HepG2 (cell line): ENCODE measurements at regions not wholly inside any gene's neighbourhood (a gene's known extent, or its start where the extent isn't known, plus 50 kb on each side); places are given as distances from the start of the nearest gene placed in this dataset.

ENCODE experiments used
- CTCF ChIP-seq: sonication (generic); formaldehyde crosslinking; IDR thresholded peaks from 2 replicates; pipeline ENCODE4 v1.5.0; 2020; ENCODE audit warnings: mild to moderate bottlenecking, missing genetic modification reagents, moderate library complexity
- JUND ChIP-seq: sonication (generic); formaldehyde crosslinking; IDR thresholded peaks from 2 replicates; pipeline ENCODE4 v1.8.0; 2022; ENCODE audit warnings: mild to moderate bottlenecking, missing genetic modification reagents
- MBNL3 ChIP-seq: fragments of 250-450 bp; sonication (Bioruptor Pico); conservative IDR thresholded peaks from 2 replicates; pipeline ENCODE4 v1.8.0; 2022; ENCODE audit warnings: mild to moderate bottlenecking, inconsistent platforms
- PBX3 ChIP-seq: sonication (generic); formaldehyde crosslinking; IDR thresholded peaks from 2 replicates; pipeline ENCODE4 v1.8.1; 2023; ENCODE audit warnings: missing genetic modification reagents, inconsistent platforms, borderline replicate concordance
- PRPF4 ChIP-seq: fragments of 200-400 bp; formaldehyde crosslinking; IDR thresholded peaks from 2 replicates; pipeline ENCODE4 v1.6.1; 2016; ENCODE audit warnings: low read length, low read depth; ENCODE audit not compliant: poor library complexity, severe bottlenecking
- RXRA ChIP-seq: sonication (generic); formaldehyde crosslinking; IDR thresholded peaks from 2 replicates; pipeline ENCODE4 v1.5.1; 2020; ENCODE audit warnings: missing genetic modification reagents
- WIZ ChIP-seq: sonication (generic); formaldehyde crosslinking; IDR thresholded peaks from 2 replicates; pipeline ENCODE4 v1.5.1; 2020; ENCODE audit warnings: mild to moderate bottlenecking, missing genetic modification reagents
- ZBTB40 ChIP-seq, 2 experiments: fragments of 450-650 bp in 1 of 2; sonication (generic) in 1 of 2; formaldehyde crosslinking in 1 of 2; IDR thresholded peaks; 2 replicates each; pipeline versions ENCODE4 v1.6.1 to v1.8.0; 2016 to 2022; ENCODE audit warnings: antibody characterized with exemption in 1 of 2, mild to moderate bottlenecking in 1 of 2, missing genetic modification reagents in 1 of 2
- ZBTB49 ChIP-seq: sonication (generic); formaldehyde crosslinking; IDR thresholded peaks from 2 replicates; pipeline ENCODE4 v1.4.0; 2020; ENCODE audit warnings: missing genetic modification reagents, borderline replicate concordance
- ZC3H4 ChIP-seq: sonication (generic); formaldehyde crosslinking; IDR thresholded peaks from 2 replicates; pipeline ENCODE4 v1.4.0; 2020; ENCODE audit warnings: missing genetic modification reagents, borderline replicate concordance
- ZNF30 ChIP-seq: sonication (generic); formaldehyde crosslinking; IDR thresholded peaks from 2 replicates; pipeline ENCODE4 v1.5.0; 2020; ENCODE audit warnings: mild to moderate bottlenecking, missing genetic modification reagents
- ZNF652 ChIP-seq: IDR thresholded peaks from 2 replicates; pipeline ENCODE4 v1.6.1; 2016; ENCODE audit warnings: low read depth, borderline replicate concordance
- ZNF746 ChIP-seq: sonication (generic); formaldehyde crosslinking; IDR thresholded peaks from 2 replicates; pipeline ENCODE4 v1.8.0; 2022; ENCODE audit warnings: mild to moderate bottlenecking, missing genetic modification reagents
- TF ChIP-seq, protein P1 (sequence below): sonication (generic); formaldehyde crosslinking; IDR thresholded peaks from 2 replicates; pipeline ENCODE4 v1.9.0; 2022; ENCODE audit warnings: low read depth, missing genetic modification reagents

DNA sequence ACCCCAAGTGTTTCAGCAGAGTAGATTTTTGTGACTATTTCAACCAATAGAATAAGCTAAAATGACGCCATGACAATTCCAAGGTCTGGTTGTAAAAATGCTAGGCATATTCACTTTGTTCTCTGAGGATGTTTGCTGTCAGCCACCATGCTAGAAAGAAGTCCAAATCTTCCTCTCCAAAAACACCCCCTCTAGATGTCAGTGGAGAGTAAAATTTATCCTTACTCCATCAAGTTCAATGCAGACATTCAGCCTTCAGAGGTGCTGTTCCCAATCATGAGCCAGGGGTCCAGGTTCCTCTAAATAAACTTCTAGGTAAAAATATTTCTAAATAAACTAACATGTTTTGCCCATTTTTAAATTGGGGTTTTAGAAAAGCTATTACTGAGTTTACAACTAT, 395.4 kb upstream of the ADAMTS5 start:
- TF ChIP-seq PBX3 (no peak), CTCF (CRISPR knock-in tag) (no peak), ZNF652 (CRISPR knock-in tag) (no peak), WIZ (no peak), JUND (no peak), ZNF30 (CRISPR knock-in tag) (no peak), ZC3H4 (CRISPR knock-in tag) (no peak), RXRA (no peak), ZBTB40 (IDR thresholded peaks at IDR 0.05) (no peak), ZBTB40 (CRISPR knock-in tag; IDR thresholded peaks at IDR 0.05) (no peak), MBNL3 (CRISPR knock-in tag) (no peak), PRPF4 (no peak), ZBTB49 (CRISPR knock-in tag) (no peak), ZNF746 (no peak)
- TF ChIP-seq, protein P1, sequence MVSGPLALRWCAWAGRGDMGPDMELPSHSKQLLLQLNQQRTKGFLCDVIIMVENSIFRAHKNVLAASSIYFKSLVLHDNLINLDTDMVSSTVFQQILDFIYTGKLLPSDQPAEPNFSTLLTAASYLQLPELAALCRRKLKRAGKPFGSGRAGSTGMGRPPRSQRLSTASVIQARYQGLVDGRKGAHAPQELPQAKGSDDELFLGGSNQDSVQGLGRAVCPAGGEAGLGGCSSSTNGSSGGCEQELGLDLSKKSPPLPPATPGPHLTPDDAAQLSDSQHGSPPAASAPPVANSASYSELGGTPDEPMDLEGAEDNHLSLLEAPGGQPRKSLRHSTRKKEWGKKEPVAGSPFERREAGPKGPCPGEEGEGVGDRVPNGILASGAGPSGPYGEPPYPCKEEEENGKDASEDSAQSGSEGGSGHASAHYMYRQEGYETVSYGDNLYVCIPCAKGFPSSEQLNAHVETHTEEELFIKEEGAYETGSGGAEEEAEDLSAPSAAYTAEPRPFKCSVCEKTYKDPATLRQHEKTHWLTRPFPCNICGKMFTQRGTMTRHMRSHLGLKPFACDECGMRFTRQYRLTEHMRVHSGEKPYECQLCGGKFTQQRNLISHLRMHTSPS (CRISPR knock-in tag) = no peak
